ENCODE measurements at regions not wholly inside any gene's neighbourhood (a gene's known extent, or its start where the extent isn't known, plus 50 kb on each side); places are given as distances from the start of the nearest gene placed in this dataset.

DNA sequence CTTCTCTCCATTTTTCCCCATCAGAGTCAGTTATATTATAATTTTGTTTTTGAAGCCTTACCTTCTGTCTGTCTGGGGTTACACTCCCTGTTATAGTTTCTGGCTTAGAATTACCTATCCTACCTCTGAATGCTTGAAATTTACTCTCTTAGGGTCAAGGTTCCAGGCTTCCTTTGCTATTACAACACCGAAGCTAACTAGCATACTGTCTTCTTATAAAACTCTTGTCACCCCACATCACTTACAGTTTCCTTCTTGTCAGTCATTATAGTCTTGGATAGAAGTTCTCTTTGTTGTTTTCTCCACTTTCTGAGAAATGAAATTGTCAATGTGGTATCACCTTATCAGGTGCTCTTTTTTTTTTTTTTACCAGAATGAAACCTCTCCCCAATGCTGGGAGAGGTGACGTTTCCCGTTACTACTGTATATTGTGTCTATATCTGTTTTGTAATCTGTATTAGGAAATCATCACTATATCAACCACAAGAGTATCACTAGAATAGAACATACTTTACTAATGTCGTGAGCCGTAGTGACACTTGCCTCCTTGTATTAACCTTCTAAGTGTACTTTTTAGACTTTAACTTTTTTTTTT is 69.2 kb upstream of the PSMA6 start:
- DNase-seq (ENCODE audit: low read depth): no peak

DNA sequence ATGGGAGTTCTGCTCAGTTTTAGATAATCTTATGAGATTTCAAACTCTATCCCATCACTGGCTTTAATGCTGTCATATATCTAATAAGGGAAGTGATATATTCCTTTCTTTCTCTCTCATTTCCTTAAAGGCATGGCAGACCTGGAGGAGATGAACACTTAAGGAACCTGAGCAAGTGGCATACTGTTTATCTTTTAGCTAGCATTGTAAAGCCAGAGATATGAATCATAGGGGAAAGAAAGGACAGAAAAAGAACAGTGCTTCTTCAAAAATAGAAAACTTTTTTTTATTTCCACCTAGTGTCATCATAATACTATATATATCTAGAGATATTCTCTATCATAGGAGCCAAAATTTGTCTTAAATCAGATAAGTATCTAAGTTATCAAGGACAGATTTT is 68.3 kb upstream of the PSMA6 start:
- no peak for DNase-seq (ENCODE audit: low read depth)

DNA sequence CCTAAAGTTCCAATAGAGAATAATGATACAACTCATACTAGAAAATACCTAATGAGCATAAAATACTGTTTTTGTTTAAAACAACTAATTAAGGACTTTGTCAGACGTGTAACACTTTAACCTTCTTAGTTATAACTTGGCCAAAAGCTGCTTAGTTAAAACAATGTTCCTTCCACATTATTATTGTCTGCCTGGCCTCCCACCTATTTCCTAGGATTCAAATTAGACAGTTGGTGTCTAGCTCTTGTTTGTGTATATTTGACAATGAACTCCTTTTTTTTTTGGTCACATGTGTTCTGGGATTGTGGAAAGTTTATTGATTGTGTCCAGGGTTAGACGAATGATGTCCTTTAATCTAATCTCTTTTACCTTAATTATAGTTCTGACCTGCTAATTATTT is 67.6 kb upstream of the PSMA6 start:
- DNase-seq (ENCODE audit: low read depth): no peak

DNA sequence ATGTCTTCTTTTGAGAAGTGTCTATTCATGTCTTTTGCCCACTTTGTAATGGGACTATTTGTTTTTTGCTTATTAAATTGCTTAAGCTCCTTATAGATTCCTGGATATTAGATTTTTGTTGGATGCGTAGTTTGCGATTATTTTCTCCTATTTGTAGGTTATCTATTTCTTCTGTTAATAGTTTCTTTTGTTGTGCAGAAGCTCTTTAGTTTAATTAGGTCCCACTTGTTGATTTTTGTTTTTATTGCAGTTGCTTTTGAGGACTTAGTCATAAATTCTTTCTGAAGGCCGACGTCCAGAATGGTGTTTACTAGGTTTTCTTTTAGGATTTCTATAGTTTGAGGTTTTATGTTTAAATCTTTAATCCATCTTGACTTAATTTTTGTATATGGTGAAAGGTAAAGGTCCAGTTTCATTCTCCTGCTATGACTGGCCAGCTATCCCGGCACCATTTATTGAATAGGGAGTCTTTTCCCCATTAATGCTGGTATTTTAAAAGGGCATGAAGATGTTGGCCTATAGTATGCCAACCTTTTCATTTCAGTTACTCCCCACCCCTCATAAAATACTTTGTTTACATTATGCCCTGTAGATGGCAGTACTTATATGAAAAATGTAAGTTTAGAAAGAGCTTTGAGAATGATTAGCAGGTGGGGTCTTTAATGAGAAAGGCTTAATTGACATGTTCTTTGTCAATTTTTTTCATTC is 62.9 kb upstream of the PSMA6 start:
- DNase-seq (ENCODE audit: low read depth): peak; percentile 11

DNA sequence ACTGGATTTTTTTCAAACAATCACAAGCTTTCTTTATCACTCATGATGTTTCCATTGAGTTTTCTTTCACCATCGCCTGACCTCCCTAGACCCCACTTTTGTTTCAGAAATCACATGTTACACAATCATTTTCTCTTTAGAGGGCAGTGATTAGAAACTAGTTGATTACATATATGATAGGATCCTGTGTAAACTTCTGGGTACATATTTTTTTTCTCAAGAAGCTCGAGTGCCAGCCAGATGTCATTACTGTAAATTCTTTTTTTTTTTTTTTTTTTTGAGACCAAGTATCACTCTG is 62.4 kb upstream of the PSMA6 start:
- DNase-seq (ENCODE audit: low read depth): no peak

DNA sequence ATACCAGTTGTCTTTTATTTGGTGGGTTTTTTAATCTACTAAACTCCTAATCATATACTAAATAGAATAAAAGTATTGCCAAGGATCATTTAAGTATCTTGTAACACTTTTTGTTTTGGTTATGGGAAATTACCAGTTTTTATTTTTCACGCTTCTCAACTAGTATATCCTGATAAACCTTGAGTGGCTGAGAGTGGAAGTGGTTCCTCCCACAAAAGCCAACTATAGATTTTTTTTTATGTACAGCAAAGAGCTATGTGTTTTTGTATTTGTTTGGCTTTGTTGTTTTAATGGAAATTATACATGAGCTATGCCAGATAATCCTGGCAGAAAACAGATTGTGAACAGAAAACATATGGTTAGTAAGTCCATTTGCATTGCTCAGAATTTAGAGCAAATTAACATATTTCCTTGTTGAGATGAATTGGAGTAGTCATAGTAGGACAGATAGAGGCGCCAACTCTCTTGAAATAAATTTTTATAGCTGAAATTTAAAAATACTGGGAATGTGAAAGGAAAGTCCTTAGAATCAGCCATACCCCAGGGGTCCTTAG is 60.9 kb upstream of the PSMA6 start:
- no peak for DNase-seq (ENCODE audit: low read depth)

DNA sequence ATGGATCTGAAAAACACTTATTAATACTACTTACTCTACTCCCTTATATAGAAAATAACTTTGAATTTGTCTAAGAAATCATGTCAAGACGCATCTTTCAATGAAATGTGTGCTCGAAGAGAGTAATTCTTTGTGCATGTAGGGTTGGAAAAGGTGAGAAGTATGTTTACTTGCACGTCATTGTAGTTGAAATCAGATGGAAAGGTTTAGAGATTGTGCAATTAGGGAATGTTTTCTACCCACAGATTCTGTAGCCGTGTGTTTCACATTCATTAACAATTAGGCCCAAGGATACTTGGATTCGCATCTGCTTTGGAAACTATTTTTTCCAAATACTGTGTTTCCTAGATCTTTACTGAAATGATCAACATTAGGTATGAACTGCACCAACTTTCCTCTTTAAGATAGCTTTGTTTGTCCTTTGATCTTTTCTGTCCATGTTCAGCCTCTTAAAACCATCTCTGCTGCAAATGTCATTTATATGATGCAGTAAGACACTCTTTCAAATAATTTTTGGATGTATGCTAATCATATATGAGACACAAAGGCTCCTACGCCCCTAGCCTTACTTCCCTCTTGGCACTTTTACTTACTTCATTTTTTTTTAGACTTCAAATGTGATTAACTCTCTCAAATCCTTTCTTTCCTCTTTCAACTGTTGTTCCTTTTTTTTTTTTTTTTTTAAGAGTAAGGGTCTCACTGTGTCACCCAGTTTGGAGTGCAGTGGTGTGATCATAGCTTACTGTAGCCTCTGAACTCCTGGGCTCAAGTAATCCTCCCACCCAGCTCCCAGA is 58.0 kb upstream of the PSMA6 start:
- no peak for DNase-seq (ENCODE audit: low read depth)

DNA sequence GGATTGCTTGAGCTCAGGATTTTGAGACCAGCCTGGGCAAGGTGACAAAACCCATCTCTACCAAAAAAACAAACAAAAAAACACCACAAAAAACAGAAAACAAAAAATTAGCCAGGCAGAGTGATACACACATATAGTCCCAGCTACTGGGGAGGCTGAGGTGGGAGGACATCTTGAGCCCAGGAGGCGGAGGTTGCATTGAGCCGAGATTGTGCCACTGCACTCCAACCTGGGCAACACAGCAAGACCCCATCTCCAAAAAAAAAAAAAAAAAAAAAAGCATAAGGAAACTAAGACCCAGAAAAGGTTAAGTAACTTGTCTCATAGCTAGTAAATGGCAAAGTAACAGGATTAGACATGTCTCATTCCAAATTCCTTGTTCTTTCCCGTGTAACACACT is 56.3 kb upstream of the PSMA6 start:
- DNase-seq (ENCODE audit: low read depth): no peak

DNA sequence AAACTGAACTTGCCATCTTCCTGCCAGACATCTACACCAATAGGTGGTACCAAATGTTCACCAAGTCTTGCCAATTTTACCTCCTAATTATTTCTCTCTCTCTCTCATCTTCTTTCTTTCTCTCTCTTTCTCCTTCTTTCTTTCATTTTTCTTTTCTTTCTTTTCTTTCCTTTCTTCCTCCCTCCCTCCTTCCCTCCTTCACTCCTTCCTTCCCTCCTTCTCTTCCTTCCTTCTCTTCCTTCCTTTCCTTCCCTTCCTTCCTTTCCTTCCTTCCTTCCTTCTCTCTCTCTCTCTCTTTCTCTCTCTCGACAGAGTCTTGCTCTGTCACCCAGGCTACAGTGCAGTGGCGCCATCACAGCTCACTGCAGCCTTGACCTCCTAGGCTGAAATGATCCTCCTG is 55.4 kb upstream of the PSMA6 start:
- no peak for DNase-seq (ENCODE audit: low read depth)

DNA sequence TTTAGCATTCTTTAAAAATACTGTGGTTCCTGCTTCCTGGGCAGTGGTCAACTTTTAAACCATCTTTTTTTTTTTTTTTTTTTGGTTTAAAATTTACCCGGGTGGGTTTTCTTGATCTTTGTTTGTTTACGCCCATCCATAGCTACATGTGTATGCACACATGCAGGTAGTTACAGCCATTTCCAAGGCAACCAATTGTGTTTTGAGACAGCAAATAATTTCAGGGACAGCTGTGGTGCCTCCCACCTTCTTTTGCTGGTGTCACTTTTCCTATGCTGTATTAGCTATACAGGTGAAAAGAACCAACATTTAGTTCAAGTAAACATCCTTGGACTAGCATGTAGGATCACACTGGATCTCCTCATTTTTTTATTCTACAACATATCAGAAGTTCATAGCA is 52.0 kb upstream of the PSMA6 start:
- DNase-seq (ENCODE audit: low read depth): no peak

Data from HS-27A (cell line).